GM12865 (cell line): ENCODE measurements at regions not wholly inside any gene's neighbourhood (a gene's known extent, or its start where the extent isn't known, plus 50 kb on each side); places are given as distances from the start of the nearest gene placed in this dataset.

ENCODE experiments used
- DNase-seq: peaks from one replicate; pipeline ENCODE4 v3.0.0; 2010; ENCODE audit warnings: low read depth
- H3K4me3 ChIP-seq: 2 replicates; pipeline ENCODE4 v1.5.1; 2011; ENCODE audit warnings: mild to moderate bottlenecking, low read depth, low read length, control low read depth
- TF ChIP-seq, protein P1 (sequence below): IDR thresholded peaks from 2 replicates; pipeline ENCODE4 v1.5.1; 2011; ENCODE audit warnings: low read length, control low read depth, low read depth, inconsistent platforms; ENCODE audit not compliant: insufficient read depth; ENCODE audit errors: missing control alignments

DNA sequence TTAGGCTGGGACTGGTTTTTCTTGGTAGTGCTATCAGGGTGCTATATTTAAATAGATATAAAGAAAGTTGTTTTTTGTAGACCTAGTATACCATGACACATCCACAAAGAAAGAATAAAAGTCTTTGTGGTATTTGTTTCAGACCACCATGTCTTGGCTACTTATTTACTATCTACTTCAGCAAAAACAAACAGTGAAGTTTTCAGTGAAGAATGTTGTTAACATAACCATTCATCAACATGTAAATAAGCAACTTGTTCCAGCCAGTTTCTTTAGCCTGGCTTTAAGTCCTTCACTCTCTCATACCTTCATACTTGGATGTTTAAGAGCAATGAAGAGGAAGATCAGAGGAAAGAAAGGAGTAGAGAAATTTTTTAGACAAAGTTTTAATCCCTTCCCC is 624.1 kb downstream of the CD109 start:
- TF ChIP-seq, protein P1, sequence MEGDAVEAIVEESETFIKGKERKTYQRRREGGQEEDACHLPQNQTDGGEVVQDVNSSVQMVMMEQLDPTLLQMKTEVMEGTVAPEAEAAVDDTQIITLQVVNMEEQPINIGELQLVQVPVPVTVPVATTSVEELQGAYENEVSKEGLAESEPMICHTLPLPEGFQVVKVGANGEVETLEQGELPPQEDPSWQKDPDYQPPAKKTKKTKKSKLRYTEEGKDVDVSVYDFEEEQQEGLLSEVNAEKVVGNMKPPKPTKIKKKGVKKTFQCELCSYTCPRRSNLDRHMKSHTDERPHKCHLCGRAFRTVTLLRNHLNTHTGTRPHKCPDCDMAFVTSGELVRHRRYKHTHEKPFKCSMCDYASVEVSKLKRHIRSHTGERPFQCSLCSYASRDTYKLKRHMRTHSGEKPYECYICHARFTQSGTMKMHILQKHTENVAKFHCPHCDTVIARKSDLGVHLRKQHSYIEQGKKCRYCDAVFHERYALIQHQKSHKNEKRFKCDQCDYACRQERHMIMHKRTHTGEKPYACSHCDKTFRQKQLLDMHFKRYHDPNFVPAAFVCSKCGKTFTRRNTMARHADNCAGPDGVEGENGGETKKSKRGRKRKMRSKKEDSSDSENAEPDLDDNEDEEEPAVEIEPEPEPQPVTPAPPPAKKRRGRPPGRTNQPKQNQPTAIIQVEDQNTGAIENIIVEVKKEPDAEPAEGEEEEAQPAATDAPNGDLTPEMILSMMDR = no peak
- no peak overlapping the region for H3K4me3 ChIP-seq
- DNase-seq = no peak

DNA sequence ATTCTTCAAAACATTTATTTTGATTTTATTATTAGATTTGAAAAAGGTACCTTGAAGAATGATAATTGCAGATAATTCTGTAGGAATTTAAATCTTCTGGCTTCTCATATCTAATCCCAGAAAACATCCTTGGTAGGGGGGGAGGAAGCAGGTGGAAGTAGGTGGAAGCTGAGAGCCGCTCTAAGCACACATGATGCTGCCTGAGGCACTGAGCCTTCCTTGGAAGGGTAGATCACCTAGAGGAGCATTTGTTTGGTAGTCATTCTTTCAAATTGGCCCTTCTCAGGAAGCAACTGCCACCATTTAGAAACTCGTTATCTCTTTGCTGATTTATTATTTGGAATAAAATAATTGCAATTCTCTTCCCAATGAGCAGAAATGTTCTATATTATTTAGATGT is 623.3 kb downstream of the CD109 start:
- TF ChIP-seq, protein P1 = no peak
- DNase-seq = no peak
- no peak overlapping the region for H3K4me3 ChIP-seq

DNA sequence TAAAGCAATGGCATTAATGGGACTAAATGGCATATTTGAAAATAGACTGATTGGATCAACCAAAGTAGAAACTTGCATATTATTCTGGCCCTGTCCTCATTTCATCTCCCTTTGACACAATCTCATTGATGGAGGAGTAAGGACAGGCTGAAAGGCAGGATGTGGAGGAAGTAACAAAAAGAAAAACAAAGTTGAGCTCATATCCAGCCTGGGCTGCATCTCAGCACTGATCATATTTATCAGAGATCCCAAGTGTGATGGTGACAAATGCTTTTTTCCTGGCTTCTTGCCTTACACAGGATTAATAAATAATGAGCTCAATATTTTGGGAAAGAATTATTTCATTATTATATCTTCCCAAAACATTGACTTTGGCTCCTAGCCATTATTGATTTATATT is 622.7 kb downstream of the CD109 start:
- no peak for DNase-seq
- TF ChIP-seq, protein P1 = no peak
- no peak overlapping the region for H3K4me3 ChIP-seq

DNA sequence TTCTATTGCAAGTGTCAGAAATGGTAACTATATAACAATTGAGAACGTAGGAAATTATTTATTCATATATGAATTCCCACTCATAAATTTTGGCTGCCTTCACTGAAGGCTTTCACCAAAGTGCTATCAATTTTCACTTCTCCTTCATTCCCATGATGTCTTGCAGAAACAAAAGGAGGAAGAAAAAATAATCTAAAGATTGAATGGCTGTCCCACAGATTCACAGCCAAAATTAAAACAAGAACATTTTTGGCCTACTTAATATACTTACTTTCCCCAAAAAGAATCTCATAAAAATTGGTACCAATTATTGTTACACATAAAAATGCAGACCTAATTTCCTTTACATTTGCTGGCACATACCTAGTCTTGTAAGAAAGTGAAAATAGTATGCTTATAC is 616.1 kb downstream of the CD109 start:
- no peak overlapping the region for H3K4me3 ChIP-seq
- TF ChIP-seq, protein P1 = no peak
- DNase-seq = no peak

DNA sequence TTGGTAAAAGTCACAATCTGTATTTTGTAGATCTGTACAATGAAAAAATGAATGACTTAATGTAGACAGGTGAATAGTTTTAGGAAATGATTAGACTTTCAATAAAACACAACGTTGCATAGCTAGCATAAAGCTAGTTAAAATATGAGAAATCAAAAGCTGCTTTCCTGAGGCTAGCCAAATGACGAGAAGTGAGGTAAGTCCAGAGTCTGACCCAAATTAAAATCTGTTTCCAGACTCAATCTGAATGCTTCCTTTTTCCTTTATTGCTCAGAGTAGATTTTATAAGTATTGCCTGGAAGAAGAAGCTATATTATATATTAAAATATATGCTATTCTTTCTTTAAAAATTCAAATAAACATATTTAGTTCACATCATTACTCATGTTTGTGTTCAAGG is 615.4 kb downstream of the CD109 start:
- no peak for DNase-seq
- H3K4me3 ChIP-seq = no peak overlapping the region
- TF ChIP-seq, protein P1 = no peak

DNA sequence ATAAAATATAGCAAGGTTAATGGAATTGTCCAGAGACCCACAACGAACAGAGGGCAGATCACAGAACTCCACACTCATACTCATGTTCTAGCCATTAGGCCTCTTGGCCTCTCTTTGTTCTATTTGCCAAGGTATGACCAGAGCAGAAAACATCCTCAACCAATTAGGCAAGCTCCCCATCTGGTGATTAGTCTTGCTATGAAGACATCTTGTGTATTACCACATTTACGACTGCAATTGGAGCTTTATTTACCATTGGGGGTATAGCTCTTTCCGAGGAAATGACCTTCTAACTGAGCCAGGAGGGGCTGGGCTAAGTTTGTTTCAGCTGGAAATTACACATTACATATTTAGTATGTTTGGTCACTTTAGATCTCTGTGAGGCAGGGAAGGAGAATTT is 593.9 kb downstream of the CD109 start:
- no peak overlapping the region for H3K4me3 ChIP-seq
- no peak for DNase-seq
- TF ChIP-seq, protein P1 = no peak

DNA sequence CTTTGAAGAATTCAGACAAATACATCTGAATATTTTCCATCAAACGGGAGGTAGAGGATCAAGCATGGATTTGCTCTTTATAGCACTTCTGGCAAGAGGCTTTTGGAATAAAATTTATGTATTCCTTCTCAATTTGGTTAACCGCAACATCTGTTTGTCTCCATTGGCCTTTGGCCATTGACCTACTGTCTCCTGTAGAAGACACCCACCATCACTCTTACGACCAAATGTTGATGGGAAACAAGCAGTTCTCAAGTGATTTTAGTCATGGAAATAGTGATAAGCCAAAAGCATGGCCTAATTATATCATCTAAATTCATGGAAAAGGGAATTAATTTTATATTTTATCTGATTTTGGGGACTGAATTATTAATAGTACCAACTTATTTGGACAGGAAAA is 591.9 kb downstream of the CD109 start:
- no peak for DNase-seq
- TF ChIP-seq, protein P1 = no peak
- H3K4me3 ChIP-seq = no peak overlapping the region
